NCI-H2196 treated with DMSO at 0.1 percent for 48 hours (cell line): ENCODE measurements at regions not wholly inside any gene's neighbourhood (a gene's known extent, or its start where the extent isn't known, plus 50 kb on each side); places are given as distances from the start of the nearest gene placed in this dataset.

Experiments
- DNase-seq: peaks from one replicate; lab custom pipeline; 2025; ENCODE audit not compliant: unreplicated experiment; lab: John Stamatoyannopoulos, UW

DNA sequence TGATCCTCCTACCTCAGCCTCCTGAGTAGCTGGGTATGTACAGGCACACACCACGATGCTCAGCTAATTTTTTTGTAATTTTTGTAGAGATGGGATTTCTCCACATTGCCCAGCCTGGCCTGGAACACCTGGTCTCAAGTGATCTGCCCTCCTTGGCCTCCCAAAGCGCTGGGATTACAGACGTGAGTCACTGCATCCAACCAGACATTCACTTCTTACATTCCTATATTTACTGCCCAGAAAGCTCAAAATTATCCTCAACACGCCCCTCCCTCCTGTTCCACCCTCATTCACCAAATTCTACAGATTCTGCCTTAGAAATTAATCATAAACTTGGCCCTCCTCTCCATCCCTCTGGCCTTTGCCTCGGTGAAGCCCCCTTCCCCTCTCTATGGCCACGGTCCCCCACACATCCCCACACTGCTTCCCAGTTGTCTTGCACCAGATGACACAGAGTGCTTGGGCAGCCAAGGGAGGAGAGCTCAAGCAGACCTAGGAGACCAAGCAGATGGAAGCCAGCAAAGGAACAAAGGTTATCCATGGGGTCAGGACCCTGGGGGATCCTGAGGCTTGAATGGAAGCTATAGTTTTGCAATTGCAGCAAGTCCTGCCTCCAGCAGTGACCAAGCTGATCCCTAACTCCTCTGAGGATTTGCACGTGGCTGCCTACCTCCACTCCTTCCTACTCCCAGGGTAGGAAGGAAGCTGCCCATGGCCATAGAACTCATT lies 213.2 kb upstream of the FOXN3 start:
- DNase-seq = no peak

DNA sequence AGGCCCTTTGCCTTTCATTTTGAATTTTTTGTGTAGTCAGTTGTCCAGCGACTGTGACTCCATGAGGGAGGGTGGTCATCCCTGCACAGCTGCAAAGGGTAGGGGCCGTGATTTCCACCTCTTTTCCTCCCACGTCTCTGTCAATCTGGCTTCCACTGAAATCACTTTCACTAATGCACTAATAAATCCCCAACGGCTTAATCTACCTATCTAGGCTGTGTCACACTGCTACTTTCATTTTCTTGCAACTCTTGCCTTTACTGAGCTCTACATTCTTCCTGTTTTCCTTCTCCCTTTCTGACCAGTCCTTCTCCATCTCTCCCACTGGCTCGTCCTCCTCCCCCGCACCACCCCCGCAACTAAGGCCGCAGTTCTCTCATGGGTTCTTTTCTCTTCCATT lies 212.3 kb upstream of the FOXN3 start:
- DNase-seq = no peak

DNA sequence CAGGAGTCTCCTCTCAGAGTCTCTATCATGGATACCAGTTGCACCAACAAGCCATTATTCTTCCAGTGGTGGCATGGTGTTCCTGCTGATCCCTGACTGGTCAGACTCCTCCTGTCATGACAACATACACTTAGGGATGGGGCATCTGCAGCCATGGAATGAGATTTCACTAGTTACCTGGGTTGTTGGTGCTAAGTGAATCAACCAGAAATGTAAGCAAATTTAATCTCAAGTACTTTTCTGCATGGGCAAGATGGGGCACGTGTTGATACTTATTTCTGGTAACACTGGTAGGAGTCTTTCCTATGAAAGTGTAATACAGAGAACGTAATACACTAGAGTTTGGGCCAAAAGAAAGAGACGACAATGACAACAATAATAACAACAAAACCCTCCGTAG lies 211.5 kb upstream of the FOXN3 start:
- DNase-seq = no peak

DNA sequence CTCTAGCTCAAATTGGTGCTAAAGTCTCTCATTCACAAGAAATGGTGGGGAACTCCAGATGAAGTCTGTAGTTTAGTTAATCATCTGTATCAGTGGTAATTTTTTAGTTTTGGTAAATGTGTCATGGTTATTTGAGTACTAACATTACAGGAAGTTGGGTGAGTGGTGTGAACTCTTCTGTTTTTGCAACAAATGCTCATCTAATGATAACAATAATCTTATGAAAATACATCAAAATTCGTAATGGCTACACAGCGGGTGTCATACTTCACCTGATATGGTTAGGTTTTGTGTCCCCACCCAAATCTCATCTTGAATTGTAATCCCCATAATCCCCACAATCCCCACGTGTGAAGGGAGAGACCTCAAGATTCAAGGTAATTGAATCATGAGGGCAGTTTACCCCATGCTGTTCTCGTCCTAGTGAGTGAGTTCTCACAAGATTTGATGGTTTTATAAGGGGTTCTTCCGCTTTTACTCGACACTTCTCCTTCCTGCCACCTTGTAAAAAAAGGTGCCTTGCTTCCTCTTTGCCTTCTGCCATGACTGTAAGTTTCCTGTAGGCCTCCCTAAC lies 209.3 kb upstream of the FOXN3 start:
- no peak for DNase-seq

DNA sequence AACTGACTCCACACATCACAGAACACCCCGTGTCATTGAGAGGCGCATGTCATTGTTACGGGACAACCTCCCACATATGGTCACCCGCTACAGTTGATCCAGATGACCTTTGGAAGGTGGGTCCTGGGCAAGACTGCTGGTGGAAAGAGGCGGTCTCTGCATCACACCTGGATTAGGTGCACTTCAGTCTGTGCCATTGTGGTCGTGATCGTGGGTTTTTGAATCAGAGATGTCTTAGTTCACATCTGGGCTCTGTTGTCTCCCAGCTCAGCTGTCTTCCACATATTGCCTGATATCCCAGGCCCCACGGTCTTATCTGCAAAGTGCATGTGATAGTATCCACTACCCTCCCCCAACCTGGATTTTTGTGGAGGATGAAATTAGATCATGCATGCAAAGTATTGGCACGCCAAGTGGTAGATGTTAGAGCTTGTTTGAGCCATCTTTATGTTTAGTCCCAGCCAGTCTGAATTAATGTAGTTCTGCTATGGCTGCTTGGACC lies 208.7 kb upstream of the FOXN3 start:
- DNase-seq = no peak

DNA sequence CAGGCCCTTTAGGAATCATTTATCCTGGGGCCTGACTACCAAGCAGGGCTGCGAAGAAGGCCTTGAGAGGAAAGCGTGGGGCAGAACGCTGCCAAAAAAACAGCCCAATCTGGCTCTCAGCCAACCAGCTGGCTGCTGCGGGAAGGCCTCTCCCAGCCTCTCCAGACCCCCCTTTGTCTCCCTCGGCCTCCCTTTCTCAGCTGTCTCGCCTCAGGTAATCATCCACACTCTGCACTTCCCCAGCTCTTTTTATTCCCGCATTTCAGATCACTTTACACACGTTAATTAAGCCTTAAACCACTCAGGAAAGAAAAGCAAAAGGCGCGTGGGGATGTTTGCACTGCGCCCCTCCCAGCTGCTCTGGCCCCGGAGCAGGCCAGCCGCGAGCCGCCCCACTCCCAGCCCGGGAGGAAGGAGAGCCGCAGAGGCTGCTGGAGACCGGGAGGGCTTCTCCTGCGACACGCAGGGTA lies 208.2 kb upstream of the FOXN3 start:
- DNase-seq = peak; percentile 37

DNA sequence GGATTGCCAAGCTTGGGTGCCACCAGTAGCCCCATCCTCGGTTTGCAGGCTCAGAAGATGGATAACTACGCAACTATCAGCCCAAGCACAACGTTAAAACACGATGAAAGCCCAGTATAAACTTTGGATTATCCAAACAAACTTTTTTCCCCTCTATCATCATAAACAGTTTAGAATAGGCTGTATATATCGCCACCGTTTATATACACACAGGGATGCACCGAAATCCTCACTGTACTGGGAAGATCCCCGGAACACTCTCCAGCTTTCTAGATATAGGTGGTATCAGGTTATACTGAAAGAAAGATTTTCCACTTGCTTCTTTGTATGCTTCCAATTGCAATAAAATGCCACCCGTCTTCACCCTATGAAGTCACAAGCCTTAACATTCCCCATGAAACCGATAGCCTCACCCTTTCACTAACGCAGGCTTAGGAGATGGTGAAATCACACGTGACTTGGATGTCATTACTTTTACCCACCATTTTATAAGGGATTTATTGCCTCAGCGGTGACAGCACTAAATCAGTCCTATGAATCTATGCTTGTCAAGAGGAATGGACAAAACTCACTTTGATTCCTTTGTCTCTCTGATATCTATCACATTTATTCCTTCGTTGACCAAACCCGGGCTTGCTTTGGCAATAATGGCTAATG lies 207.6 kb upstream of the FOXN3 start:
- no peak for DNase-seq

DNA sequence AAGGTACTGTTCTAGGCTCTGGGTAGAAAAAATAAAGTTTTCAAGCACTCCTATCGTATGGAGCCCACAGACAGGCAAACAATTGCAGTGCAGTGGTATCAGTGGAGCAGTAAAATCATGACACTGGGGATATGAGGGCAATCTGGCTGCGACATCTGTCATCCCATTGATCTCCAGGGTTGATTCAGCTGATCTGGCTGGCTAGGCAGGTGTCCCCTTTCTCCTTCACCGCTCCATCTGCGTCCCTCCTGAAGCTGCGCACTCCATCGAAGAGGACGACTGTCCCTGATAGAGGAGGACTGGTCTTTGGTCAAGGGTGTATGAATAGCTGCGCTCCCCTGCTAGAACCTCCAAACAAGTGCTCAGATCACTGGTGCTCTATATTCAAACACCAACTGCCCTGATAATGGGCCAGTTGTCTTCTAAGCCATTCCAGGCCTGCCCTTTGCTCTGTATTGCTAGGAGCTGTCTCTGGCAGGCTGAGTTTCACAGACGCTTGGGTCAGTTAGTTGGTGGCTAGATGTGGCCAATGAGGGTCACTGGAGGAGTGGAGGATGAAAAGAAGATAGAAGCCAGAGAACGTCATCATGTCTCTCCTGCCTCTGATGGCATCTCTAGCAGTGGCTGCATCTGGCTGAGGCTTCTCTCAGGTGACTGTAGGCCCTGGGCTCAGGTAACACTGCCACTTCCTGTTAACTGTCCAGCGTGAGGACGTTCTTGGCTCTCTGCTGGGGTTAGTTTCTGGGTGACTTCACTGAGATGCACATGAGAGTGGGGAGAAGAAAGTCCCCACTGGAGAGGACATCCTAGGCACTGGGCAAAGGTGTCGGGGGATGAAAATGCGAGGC lies 205.0 kb upstream of the FOXN3 start:
- DNase-seq = no peak

DNA sequence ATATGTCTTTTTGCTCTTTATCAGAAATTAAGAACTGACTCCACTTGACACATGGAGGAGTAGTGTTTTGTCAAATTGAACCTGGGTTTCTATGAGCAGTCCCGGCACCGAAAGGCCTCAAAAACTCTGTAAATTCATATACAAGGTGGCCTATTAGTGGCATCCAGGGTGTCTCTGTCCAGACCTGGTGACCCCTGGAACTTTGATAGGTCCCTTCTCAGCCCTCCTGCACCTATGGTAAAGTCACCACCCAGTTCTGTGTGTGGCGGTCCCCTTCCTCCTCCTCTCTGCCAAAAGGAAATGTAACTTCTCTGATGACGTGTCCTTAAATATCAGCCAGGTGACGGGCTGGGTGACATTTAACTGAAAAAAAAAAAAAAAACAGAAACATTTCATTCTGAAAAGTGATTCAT lies 204.0 kb upstream of the FOXN3 start:
- DNase-seq = no peak

DNA sequence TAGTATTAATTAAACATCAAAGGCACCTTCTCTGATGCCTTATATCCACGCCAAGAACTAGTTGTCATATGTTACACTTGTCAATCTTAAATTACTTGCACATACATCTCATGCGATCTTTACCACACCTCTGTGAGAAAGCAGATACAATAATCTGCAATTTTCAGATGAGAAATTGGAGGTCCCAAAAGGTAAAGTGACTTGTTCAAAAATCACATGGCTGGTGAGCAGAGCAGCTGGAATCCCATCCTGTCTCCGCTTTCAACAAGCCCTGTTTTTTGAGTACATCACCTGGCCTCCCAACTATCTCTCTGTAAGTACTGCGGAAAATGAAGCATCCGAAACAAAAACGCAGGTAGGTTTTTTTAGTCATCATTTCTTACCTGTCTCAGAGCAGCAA lies 203.4 kb upstream of the FOXN3 start:
- DNase-seq = no peak

DNA sequence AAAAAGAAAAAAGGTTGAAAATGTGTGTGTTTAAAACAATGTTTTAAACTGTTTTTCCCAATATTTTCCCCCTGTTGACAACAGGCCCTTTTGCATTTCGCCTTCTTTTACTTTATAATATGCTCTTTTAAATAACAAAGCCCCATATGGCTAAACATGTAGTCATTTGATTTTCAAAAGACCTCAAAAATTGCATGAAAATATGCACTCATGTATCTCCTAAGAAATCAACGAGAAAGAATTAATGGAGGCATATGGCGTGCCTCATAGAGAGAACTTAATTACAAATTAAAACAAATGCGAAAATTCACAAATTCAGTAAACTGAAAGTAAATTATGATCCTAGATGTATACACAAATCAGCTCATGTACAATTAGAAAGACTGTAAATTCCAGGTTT lies 202.6 kb upstream of the FOXN3 start:
- DNase-seq = no peak

DNA sequence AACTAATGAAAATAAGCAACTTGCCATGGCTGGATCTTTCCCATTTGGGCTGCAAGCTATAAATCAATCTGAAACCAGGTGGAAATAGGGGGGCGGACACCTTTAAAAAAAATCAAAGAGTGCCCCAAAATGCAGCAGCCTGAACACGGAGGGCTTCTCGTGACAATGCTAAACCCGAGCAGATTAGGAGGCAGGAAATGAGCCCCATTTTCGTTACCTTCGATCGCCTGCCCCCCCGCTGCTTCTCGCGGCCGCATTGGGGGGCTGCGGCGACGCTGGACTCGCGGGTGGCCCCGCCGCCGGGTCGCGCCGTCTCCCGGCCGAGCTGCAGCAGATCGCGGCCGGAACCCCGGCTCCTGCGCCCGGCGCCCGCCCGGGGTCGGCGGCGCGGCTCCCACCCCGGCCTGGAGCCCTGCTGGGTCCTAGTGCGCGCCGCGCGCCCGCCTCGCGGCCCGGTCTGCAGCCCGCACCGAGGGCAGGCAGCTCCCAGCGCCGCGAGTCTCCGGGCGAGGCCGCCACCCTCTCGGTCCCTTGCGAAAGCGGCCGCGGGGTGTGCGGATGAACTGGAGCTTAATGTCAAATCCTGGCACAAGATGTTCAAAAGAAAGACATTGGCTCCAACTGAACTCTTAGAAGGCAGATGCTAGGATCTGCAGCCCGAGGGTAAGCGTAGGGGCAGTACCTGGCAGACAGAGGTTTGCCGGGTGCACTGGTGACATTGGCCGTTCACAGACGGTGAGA lies 201.9 kb upstream of the FOXN3 start:
- no peak for DNase-seq

DNA sequence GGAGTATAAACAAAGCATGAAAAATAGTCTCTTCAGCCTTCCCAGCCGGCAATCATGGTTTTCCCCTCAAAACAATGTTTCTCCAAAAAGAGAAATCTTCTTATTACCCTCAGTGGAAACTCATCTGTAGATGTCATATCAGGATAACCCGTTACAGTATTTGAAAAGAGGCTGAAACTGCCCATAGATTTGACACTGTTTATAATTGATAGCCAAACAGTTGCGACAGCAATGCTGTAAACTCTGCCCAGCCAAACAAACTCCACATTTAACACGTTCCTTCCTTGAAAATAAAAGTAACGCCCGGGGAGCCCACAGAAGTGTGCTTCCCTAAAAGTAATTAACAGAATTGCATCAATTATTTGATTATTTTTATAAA lies 201.3 kb upstream of the FOXN3 start:
- DNase-seq = no peak

DNA sequence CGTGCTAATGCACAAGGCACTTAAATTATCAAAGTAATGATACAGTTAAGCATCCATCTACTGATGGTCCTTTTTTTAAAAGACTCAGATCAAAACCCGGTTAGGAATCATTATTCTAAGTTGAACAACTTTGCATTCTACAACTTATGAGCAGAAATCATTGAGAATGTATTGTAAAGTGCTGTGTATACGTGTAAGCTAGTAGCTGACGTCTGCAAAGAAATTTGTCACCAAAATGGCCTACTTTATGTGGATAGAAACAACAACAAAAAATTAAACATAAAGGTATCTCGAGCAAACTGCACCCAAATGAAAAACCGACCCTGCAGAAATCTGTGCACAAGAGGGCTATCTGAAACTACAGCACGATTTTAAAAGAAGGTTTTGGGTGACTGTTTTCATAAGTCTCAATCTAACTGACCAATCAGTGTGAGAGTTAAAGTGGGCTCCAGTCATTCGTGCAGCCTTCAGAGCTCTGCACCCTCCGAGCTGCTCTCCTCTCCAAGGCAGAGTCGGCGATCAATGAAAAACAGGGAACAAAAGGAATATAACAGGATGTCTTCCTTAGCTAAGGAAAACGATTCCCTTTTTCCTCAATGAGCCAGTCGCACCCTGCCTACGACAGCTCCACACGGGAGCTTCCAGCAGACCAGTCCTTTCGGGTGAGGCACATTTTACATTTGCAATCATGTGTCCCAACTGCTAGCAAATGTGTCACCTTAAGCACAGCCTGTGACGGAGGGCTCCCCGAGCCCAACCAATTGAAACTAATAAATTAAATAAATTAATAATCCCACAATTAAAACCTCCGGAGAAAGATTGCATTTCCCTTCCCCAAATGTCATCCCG lies 200.7 kb upstream of the FOXN3 start:
- DNase-seq = no peak

DNA sequence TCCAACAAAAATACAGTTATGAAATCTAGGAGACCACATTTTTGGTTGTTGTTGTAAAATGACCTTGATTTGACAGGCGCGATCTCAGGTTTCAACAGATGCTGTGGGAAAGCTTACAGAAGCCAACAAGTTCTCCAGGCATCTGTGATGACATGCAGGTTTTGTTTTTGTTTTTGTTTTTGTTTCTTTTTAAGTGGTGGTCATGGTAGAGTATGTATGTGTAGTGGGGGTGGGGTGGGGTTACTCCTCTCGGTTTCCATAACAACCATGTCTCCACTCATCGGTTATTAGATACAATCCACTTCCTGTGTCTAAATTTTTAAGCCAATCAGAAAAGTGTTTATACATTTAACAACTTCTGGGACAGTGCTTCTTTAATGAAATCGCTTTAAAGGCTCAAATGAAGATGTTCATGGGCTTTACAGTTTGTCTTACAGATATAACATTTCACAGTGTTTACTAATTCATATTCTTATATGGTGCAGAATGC lies 199.9 kb upstream of the FOXN3 start:
- no peak for DNase-seq

DNA sequence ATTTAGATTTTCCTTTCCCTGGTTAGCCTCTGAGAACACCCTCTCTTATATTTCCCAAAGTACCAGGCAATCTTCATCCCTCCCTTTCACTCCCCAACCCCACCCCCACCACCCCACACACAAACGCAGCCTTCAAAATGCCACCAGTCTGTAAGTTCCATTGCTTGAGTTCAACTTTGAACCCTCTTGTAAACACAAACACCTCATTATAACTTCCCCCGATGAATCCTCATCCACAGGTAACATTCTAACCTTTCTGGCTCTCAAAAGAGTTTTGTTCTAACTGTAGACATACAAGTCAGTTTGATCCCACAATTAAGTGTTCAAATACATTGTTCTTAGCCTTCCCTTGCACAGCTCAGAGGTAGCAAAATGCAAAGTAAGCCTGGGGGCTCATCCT lies 199.4 kb upstream of the FOXN3 start:
- no peak for DNase-seq

DNA sequence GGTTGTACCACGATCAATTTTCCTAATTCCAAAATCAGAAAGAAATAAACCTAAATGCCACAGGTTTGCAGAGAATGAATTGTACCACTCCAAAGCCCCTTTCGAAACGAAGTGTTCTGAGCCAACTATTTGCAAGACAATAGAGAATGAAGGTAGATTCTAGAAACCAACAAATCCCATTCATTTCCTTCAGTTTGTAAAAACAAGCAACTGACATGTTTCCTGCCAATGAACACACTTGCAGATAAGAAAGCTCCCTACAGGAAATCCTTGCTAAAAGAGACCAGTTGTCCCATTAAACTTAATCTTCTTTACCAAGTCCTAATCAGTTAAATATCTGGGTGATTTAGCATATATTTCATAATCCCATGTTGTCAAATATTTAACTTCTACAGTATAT lies 198.4 kb upstream of the FOXN3 start:
- no peak for DNase-seq

DNA sequence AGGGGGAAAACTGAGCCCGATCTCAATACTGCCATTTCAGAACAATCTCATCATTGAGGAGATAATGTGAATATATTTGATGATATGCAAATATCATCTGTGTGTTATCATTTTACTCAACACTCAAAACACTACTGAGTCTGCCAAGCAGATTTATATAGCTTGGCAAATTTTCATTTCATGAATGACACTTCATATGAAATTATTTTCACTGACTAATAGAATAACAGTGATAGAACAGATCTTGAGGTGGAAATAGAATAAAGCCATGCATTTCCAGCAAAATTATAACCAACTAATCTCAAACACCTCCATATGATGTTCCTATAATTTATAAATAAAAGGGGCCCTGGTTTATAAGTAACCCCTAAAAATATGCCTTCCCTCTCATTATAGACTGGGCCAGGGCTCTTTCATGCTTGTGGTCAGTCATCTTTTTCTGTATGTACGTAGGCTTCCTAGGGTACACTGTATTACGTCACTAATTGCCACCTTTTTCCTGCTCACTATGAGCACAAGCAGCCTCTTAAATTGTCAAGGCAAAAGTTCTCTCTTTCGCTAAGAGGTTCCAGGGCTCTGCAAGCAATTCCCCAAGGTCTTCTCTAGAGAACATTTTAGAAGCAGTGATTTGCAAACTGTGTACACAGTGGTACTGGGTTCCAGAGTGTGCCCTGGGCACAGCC lies 197.1 kb upstream of the FOXN3 start:
- DNase-seq = no peak
